GM19463 (cell line): ENCODE measurements at regions not wholly inside any gene's neighbourhood (a gene's known extent, or its start where the extent isn't known, plus 50 kb on each side); places are given as distances from the start of the nearest gene placed in this dataset.
"Not testable (repeated sequence)": the region's sequence is repeated elsewhere in the genome, so short reads cannot be mapped to it uniquely, and the experiment has no call there.

Experiments
- ATAC-seq: cut with Tn5 transposase; IDR thresholded peaks from one replicate; pipeline ENCODE4 v1.9.1; 2021; ENCODE audit warnings: mild to moderate bottlenecking, moderate library complexity; ENCODE audit not compliant: unreplicated experiment

- not testable (repeated sequence) for ATAC-seq
These were observed 1131.9 kb downstream of the TMEM121 start for GRCh38 chr14:106658066-106658860.

GRCh38 chr14:106661561-106661960 is 1135.2 kb downstream of the TMEM121 start:
- peak; percentile 45 for ATAC-seq

GRCh38 chr14:106662936-106663550 is 1136.7 kb downstream of the TMEM121 start:
- no peak for ATAC-seq

- peak; percentile 50 for ATAC-seq
These were observed 1137.5 kb downstream of the TMEM121 start for GRCh38 chr14:106663805-106664410.

- ATAC-seq: no peak
These were observed 1139.4 kb downstream of the TMEM121 start for GRCh38 chr14:106665814-106666213.

GRCh38 chr14:106666341-106666740 is 1140.0 kb downstream of the TMEM121 start:
- ATAC-seq: no peak

- ATAC-seq: no peak
These were observed 1143.6 kb downstream of the TMEM121 start for GRCh38 chr14:106670011-106670410.

GRCh38 chr14:106674093-106674492 is 1147.7 kb downstream of the TMEM121 start:
- not testable (repeated sequence) for ATAC-seq

GRCh38 chr14:106674509-106675125 is 1148.2 kb downstream of the TMEM121 start:
- not testable (repeated sequence) for ATAC-seq

GRCh38 chr14:106675716-106676115 is 1149.3 kb downstream of the TMEM121 start:
- not testable (repeated sequence) for ATAC-seq

GRCh38 chr14:106679776-106680175 is 1153.4 kb downstream of the TMEM121 start:
- no peak for ATAC-seq

GRCh38 chr14:106681161-106681560 is 1154.8 kb downstream of the TMEM121 start:
- no peak for ATAC-seq

GRCh38 chr14:106681568-106681967 is 1155.2 kb downstream of the TMEM121 start:
- ATAC-seq: no peak

GRCh38 chr14:106683631-106684030 is 1157.2 kb downstream of the TMEM121 start:
- no peak for ATAC-seq

GRCh38 chr14:106686533-106686932 is 1160.2 kb downstream of the TMEM121 start:
- no peak for ATAC-seq

- no peak for ATAC-seq
These were observed 1164.0 kb downstream of the TMEM121 start for GRCh38 chr14:106690333-106690891.

GRCh38 chr14:106691601-106692291 is 1165.4 kb downstream of the TMEM121 start:
- peak; percentile 74 for ATAC-seq

- no peak for ATAC-seq
These were observed 1168.4 kb downstream of the TMEM121 start for GRCh38 chr14:106694638-106695393.

GRCh38 chr14:106698620-106699267 is 1172.4 kb downstream of the TMEM121 start:
- not testable (repeated sequence) for ATAC-seq
